ENCODE measurements at regions not wholly inside any gene's neighbourhood (a gene's known extent, or its start where the extent isn't known, plus 50 kb on each side); places are given as distances from the start of the nearest gene placed in this dataset.
"Not testable (repeated sequence)": the region's sequence is repeated elsewhere in the genome, so short reads cannot be mapped to it uniquely, and the experiment has no call there.

DNA sequence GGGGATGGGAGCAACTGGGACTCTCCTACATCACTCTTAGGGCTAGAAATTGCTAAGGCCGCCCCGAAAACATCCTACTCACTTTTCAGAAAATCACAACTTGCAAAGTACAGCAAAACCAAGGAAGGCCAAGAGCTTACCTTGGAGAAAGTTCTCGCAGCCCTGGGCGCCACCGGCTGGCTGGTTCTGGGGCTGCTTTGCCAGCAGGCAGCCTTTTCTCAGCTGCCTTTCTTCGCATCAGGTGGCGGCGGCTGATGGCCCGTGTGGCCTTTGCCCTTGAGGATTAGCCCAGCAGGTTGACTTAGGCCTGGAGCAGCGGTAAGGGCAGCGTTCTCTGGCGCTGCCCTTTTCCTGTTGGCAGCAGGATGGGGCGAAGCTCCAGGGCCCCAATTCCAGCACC, 77.3 kb upstream of the THOC3 start:
- TF ChIP-seq POLR2A (IDR thresholded peaks at IDR 0.05): not testable (repeated sequence)
- TF ChIP-seq, protein P1, sequence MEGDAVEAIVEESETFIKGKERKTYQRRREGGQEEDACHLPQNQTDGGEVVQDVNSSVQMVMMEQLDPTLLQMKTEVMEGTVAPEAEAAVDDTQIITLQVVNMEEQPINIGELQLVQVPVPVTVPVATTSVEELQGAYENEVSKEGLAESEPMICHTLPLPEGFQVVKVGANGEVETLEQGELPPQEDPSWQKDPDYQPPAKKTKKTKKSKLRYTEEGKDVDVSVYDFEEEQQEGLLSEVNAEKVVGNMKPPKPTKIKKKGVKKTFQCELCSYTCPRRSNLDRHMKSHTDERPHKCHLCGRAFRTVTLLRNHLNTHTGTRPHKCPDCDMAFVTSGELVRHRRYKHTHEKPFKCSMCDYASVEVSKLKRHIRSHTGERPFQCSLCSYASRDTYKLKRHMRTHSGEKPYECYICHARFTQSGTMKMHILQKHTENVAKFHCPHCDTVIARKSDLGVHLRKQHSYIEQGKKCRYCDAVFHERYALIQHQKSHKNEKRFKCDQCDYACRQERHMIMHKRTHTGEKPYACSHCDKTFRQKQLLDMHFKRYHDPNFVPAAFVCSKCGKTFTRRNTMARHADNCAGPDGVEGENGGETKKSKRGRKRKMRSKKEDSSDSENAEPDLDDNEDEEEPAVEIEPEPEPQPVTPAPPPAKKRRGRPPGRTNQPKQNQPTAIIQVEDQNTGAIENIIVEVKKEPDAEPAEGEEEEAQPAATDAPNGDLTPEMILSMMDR (IDR thresholded peaks at IDR 0.05): not testable (repeated sequence)
